ENCODE measurements at regions not wholly inside any gene's neighbourhood (a gene's known extent, or its start where the extent isn't known, plus 50 kb on each side); places are given as distances from the start of the nearest gene placed in this dataset.
"Not testable (repeated sequence)": the region's sequence is repeated elsewhere in the genome, so short reads cannot be mapped to it uniquely, and the experiment has no call there.

GRCh38 chr6:16882230-16882629, 121.0 kb upstream of the ATXN1 start:
- 83% methylated on average over 1 of the region's 1 CpG for WGBS (ENCODE audit: low lambda C conversion rate)
- Histone ChIP-seq H3K4me3 (ENCODE audit: low read depth in 2 of 2, low read length in 1 of 2) (no peak overlapping the region), H4K20me1 (ENCODE audit: insufficient read depth) (no peaks in the 10 kb centered on the region), H2AFZ (ENCODE audit: low read depth) (no peak overlapping the region), H3K4me2 (no peak overlapping the region), H3K79me2 (ENCODE audit: insufficient read depth) (no peaks in the 10 kb centered on the region), H3K36me3 (replicated peaks in 1 of 2; ENCODE audit: control insufficient read depth in 1 of 2, insufficient read depth in 2 of 2, low read length in 1 of 2) (no peaks in the 10 kb centered on the region), H3K9ac (no peak overlapping the region), H3K9me3 (0 out of 2 replicates have a peak, but pooled peaks cover 3% of the 10 kb centered on the region), H3K4me1 (ENCODE audit: control insufficient read depth in 1 of 2, insufficient read depth in 2 of 2, low read depth in 1 of 2, low read length in 1 of 2) (no peaks in the 10 kb centered on the region), H3K9me2 (no peaks in the 10 kb centered on the region), H3F3A (replicated peaks; ENCODE audit: insufficient read depth) (no peaks in the 10 kb centered on the region), H3K27ac (ENCODE audit: low read depth in 2 of 2, low read length in 1 of 2) (no peak overlapping the region), H3K27me3 (ENCODE audit: insufficient read depth) (no peaks in the 10 kb centered on the region)
- DNase-seq = no peak
- POLR2A ChIA-PET = no interaction called here
- no peak for TF ChIP-seq MEF2A (IDR thresholded peaks at IDR 0.05; ENCODE audit: borderline replicate concordance, low read depth)
- no peak for TF ChIP-seq ELF1 (IDR thresholded peaks at IDR 0.05)
- TF ChIP-seq TAF1 (IDR thresholded peaks at IDR 0.05; ENCODE audit: borderline replicate concordance, low read depth, low read length) = no peak
- TF ChIP-seq RCOR1 (IDR thresholded peaks at IDR 0.05; ENCODE audit: low read length) = no peak
- TF ChIP-seq EP300 (IDR thresholded peaks at IDR 0.05; ENCODE audit: borderline replicate concordance in 1 of 2, low read depth in 1 of 2, low read length in 1 of 2) = no peak
- CTCF ChIA-PET = interaction anchor here (0.5 kb wide), 1 partner anchor 1733 kb away, joined by 3 read pairs; no protein-coding TSS in a partner anchor

- H3K27me3 ChIP-seq (ENCODE audit: insufficient read depth); H3F3A ChIP-seq (replicated peaks; ENCODE audit: insufficient read depth); H3K4me3 ChIP-seq (ENCODE audit: low read depth in 2 of 2, low read length in 1 of 2); H3K9ac ChIP-seq; H2AFZ ChIP-seq (ENCODE audit: low read depth); DNase-seq; H3K9me2 ChIP-seq; H3K4me2 ChIP-seq; H3K36me3 ChIP-seq (replicated peaks in 1 of 2; ENCODE audit: control insufficient read depth in 1 of 2, insufficient read depth in 2 of 2, low read length in 1 of 2); H4K20me1 ChIP-seq (ENCODE audit: insufficient read depth); POLR2A ChIA-PET; H3K79me2 ChIP-seq (ENCODE audit: insufficient read depth); H3K9me3 ChIP-seq; H3K4me1 ChIP-seq (ENCODE audit: control insufficient read depth in 1 of 2, insufficient read depth in 2 of 2, low read depth in 1 of 2, low read length in 1 of 2); H3K27ac ChIP-seq (ENCODE audit: low read depth in 2 of 2, low read length in 1 of 2): not testable (repeated sequence)
- WGBS (ENCODE audit: low lambda C conversion rate) = 56% methylated on average over 2 of the region's 2 CpGs
- CTCF ChIA-PET = interaction anchor here (1.1 kb wide), 1 partner anchor 20 kb away, joined by 3 read pairs; no protein-coding TSS in a partner anchor
Measured at GRCh38 chr6:16876852-16877251, 115.6 kb upstream of the ATXN1 start.

- WGBS (ENCODE audit: low lambda C conversion rate) = 73% methylated on average over 3 of the region's 3 CpGs
Measured at GRCh38 chr6:16876201-16876600, 114.9 kb upstream of the ATXN1 start.

More at GRCh38 chr6:16876201-16876600, 114.9 kb upstream of the ATXN1 start:
- Histone ChIP-seq H2AFZ (ENCODE audit: low read depth) (no peak overlapping the region), H4K20me1 (ENCODE audit: insufficient read depth) (no peaks in the 10 kb centered on the region), H3K9me3 (0 out of 2 replicates have a peak, but pooled peaks cover 3% of the 10 kb centered on the region), H3K9me2 (no peaks in the 10 kb centered on the region), H3K79me2 (ENCODE audit: insufficient read depth) (no peaks in the 10 kb centered on the region), H3F3A (replicated peaks; ENCODE audit: insufficient read depth) (no peaks in the 10 kb centered on the region), H3K36me3 (replicated peaks in 1 of 2; ENCODE audit: control insufficient read depth in 1 of 2, insufficient read depth in 2 of 2, low read length in 1 of 2) (no peaks in the 10 kb centered on the region), H3K4me3 (ENCODE audit: low read depth in 2 of 2, low read length in 1 of 2) (no peak overlapping the region), H3K27me3 (ENCODE audit: insufficient read depth) (no peaks in the 10 kb centered on the region), H3K4me1 (ENCODE audit: control insufficient read depth in 1 of 2, insufficient read depth in 2 of 2, low read depth in 1 of 2, low read length in 1 of 2) (0 out of 4 replicates have a peak, but pooled peaks cover 0 to 6% of the 10 kb centered on the region in 2 experiments), H3K27ac (ENCODE audit: low read depth in 2 of 2, low read length in 1 of 2) (no peak overlapping the region), H3K4me2 (no peak overlapping the region), H3K9ac (no peak overlapping the region)
- no peak for DNase-seq
- TF ChIP-seq USF1 (IDR thresholded peaks at IDR 0.05; ENCODE audit: borderline replicate concordance, low read depth) = no peak
- TF ChIP-seq SMC3 (IDR thresholded peaks at IDR 0.05; ENCODE audit: low read depth, low read length) = no peak
- no peak for TF ChIP-seq IRF3 (IDR thresholded peaks at IDR 0.05; ENCODE audit: low read depth, low read length)
- no peak for TF ChIP-seq PBX3 (IDR thresholded peaks at IDR 0.05)
- no peak for TF ChIP-seq USF2 (IDR thresholded peaks at IDR 0.05; ENCODE audit: borderline replicate concordance, low read depth, low read length)
- no peak for TF ChIP-seq MEF2A (IDR thresholded peaks at IDR 0.05; ENCODE audit: borderline replicate concordance, low read depth)
- TF ChIP-seq CHD2 (IDR thresholded peaks at IDR 0.05; ENCODE audit: low read length, partially characterized antibody) = no peak
- TF ChIP-seq FOXJ3 (CRISPR knock-in tag; IDR thresholded peaks at IDR 0.05) = no peak
- TF ChIP-seq RCOR1 (IDR thresholded peaks at IDR 0.05; ENCODE audit: low read length) = no peak
- TF ChIP-seq SIN3A (IDR thresholded peaks at IDR 0.05; ENCODE audit: borderline replicate concordance, low read depth, low read length) = no peak
- ChIA-PET CTCF (no interaction called here), POLR2A (no interaction called here)
